HG03066 (cell line): ENCODE measurements at regions not wholly inside any gene's neighbourhood (a gene's known extent, or its start where the extent isn't known, plus 50 kb on each side); places are given as distances from the start of the nearest gene placed in this dataset.

Experiments
- ATAC-seq: cut with Tn5 transposase; IDR thresholded peaks from one replicate; pipeline ENCODE4 v1.9.1; 2021; ENCODE audit warnings: low read depth; ENCODE audit not compliant: unreplicated experiment

DNA sequence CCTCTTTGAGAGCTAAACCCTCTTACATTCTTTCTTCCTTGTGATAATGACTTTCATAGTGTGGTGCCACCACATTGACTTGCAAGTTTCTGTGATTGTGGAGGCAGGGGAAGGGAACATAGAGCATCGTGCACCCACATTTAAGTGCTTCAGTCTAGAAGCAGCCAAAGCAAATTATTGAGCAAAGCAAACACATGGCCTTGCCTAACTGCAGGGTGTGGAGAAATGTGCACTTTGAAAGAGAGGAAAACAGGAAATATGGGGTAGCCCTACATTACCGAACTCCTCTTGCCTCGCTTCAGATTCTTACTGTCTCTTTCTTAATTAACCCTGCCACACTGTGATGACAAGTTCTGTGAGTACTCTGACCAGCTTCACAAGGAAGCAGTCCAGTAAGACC, 814.6 kb downstream of the SLC4A3 start:
- ATAC-seq = no peak

DNA sequence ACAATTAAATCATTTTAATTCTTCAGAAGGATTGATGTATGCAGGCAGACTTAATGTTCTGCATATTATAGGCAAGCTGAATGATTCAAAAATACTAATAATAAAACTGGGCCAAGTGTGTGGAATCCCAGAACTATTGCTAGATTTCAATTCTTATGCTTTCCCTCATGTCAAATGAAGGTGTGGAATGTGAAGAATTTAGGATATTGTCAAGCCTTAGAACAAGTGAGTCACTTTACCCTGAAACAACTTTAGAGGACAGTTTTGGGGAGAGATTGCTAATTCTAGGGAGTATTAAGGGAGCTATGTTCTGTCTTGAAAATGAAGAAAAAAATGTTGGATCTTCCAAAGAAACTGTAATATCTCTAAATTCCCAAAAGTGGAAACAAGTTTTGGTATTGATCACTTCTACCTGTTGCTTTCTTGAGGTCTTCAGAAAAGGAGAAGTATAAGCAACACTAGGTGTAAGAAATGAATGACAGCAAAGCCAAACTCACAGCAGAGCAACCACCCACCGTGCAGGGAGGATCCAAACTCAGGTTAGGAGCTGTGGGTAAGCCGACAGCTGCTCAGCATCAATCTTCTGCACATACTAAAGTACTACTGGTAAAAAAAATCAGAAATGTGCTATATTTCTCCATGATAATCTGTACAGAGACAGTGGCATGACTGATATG, 818.1 kb downstream of the SLC4A3 start:
- ATAC-seq = no peak

DNA sequence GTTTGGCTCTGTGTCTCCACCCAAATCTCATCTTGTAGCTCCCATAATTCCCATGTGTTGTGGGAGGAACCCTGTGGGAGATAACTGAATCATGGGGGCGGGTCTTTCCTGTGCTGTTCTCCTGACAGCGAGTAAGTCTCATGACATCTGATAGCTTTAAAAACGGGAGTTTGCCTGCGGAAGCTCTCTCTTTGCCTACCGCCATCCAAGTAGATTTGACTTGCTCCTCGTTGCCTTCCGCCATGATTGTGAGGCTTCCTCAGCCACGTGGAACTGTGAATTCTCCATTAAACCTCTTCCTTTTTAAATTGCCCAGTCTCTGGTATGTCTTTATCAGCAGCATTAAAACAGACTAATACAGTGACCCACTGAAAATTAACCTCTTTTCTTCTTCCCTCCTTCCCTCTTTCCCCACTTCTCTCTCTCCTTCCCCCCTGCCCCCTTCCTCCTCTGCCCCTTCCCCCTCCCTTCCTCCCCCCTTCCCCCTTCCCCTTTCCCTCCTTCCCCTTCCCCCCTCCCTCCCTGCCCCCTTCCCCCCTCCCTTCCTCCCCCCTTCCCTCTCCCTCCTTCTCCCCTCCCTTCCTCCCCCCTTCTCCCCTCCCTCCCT, 818.8 kb downstream of the SLC4A3 start:
- no peak for ATAC-seq

- no peak for ATAC-seq
These were observed 823.4 kb downstream of the SLC4A3 start for GRCh38 chr2:220450846-220451245.

- no peak for ATAC-seq
These were observed 824.0 kb downstream of the SLC4A3 start for GRCh38 chr2:220451438-220451837.

- no peak for ATAC-seq
These were observed 825.1 kb downstream of the SLC4A3 start for GRCh38 chr2:220452561-220452960.

GRCh38 chr2:220455351-220455990, 828.0 kb downstream of the SLC4A3 start:
- no peak for ATAC-seq

DNA sequence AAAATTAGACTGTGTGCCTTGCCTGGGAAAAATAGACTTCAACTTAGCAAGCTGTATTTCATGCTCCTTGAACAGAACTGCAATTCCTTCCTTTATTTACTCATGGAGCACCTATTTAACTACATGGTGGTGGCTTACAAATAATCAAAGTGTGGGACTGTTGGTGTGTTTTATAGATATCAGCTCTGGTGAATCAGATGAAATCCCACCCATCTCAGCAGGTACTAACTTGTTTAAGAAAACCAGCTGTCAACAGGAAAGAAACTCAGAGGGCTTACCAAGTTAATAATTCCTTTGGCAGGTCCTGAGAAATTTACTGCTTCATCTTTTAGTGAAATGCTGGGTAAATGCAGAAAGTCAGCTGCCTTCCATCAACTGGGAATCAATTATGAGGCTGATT, 830.6 kb downstream of the SLC4A3 start:
- no peak for ATAC-seq

- no peak for ATAC-seq
These were observed 833.0 kb downstream of the SLC4A3 start for GRCh38 chr2:220460257-220460985.

GRCh38 chr2:220463876-220464275, 836.4 kb downstream of the SLC4A3 start:
- no peak for ATAC-seq

GRCh38 chr2:220465700-220466099, 838.3 kb downstream of the SLC4A3 start:
- ATAC-seq = no peak

DNA sequence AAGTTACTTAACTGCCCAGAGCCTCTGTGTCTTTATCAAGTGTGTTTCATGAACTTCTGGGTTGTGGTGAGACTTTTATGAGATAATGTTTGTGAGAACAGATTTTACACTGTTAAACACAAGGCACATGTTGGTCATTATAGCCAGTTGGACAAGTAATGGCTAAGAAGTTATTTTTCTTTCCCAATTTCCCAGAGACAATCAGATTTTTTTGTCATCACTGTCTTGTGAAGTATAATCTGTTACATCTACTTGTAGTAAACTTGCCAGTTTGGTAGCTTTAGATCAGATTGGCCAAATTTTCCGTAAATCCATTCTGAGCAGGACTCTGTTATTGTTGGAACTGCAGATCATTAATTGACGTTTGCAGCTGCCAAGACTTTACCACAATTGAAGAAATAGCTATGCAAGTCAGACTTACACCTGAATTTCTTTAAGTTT, 838.8 kb downstream of the SLC4A3 start:
- ATAC-seq = no peak

- ATAC-seq = no peak
These were observed 841.8 kb downstream of the SLC4A3 start for GRCh38 chr2:220469201-220469600.

- no peak for ATAC-seq
These were observed 846.2 kb downstream of the SLC4A3 start for GRCh38 chr2:220473611-220474010.

DNA sequence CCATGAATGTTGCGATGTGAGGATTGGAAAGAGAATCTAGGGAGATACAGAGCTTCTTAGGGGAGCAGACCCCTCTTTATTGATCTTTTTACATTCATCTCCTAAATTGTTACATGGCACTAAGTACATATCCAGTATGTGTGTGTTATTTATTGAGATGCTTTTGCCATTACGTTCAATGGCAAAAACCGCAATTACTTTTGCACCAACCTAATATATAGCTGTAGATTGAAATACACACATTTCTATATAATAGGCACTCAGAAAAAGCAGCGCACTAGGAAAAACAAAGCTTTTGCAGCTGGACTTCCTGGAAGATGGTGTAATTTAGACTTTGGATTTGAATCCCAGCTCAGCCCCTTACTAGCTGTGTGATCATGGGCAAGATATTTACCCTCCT, 849.4 kb downstream of the SLC4A3 start:
- ATAC-seq = no peak

DNA sequence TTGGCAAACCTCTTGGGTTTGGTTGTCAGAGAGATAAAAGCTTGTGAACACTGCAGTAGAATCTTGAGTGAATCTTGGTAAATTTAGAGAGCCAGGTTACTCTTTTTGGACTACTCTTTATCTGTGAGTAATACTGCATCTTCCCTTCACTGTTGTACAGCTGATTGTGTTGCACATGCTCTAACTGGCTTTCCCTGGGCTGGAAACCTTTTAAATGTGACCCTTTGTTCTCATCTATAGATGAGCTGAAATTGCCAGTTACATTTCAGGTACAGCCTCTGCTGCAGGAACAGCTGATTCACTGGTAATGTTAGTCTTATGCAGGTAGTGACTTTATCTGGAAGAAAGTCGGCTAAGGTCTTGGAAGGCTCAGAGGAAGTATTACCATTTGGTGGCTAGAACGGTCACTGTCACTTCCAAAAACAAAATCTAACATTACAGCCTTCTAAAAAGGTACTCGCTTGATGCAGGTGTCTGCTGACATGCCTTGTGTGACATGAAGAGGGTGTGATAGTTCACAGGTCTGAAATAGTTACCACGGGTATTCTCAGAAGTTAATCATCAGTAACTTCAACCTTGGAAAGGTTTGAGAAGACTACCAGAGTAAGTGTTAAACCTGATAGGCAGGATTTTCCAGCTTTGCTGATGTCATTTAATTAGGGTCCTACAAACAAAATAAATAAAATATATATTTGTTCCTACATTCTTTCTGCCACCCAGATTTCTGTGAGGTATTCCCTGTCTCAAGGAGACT, 851.1 kb downstream of the SLC4A3 start:
- no peak for ATAC-seq

GRCh38 chr2:220482716-220483115, 855.3 kb downstream of the SLC4A3 start:
- no peak for ATAC-seq

GRCh38 chr2:220489121-220489520, 861.7 kb downstream of the SLC4A3 start:
- no peak for ATAC-seq

DNA sequence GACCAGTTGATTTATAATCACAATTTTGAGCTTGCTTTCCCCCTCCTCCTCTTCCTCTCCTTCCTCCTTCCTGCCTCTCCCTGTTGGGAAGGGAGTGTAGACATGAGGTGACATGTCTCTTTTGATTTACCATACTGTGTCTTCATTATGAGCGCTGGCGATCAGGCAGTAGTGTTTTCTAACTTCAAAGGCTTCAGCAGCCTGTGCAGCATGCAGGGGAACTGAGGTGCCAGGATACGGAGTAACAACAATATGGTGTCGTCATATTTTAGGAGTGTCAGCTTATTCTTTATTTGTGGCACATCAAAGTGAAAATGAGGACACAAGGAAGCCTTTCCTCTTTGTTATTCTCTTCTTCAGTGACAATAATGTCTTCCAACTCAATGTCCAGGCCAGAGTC, 864.2 kb downstream of the SLC4A3 start:
- ATAC-seq = no peak

DNA sequence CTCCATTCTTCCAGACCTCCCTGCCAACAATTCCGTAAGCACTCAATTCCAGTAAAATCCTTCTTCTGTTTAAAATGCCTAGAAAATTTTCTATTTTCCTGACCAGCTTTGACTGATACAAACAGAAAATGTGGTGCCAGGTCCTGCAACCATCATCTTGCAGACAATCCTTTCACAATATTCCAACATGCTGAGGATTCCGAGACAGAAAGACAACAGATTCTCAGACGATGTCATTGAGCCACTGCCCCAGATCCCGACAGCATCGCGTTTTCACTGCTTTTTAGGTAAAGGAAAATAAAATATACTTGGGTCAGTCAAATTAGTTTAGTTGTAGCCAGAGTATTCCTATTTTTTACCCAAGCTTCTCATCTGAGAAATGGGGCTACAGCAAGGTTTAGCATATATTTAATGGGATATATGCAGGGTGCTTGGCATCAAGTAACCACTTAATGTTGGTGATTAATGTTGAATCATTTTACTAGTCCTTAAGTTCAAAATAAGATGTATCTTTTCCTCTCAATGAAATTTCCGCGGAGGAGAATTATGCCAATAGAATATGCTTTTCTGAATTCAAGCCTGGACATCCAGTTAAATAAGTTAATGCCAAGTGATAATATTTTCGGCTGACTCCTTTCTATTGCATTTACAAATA, 866.6 kb downstream of the SLC4A3 start:
- ATAC-seq = no peak
